WERI-Rb-1 (cell line): ENCODE measurements at regions not wholly inside any gene's neighbourhood (a gene's known extent, or its start where the extent isn't known, plus 50 kb on each side); places are given as distances from the start of the nearest gene placed in this dataset.

Experiments
- DNase-seq: peaks from one replicate; pipeline ENCODE4 v3.0.0-alpha.2; 2020
- H3K27ac ChIP-seq: fragments of 250-450 bp; sonication (Bioruptor Pico); 2 replicates; pipeline ENCODE4 v1.5.1; 2020; ENCODE audit warnings: mild to moderate bottlenecking, moderate library complexity
- H3K27me3 ChIP-seq: fragments of 250-450 bp; sonication (Bioruptor Pico); 2 replicates; pipeline ENCODE4 v1.5.1; 2021; ENCODE audit warnings: mild to moderate bottlenecking, low read depth, moderate library complexity; ENCODE audit not compliant: insufficient read depth, severe bottlenecking
- H3K36me3 ChIP-seq: fragments of 250-450 bp; sonication (Bioruptor Pico); 2 replicates; pipeline ENCODE4 v1.5.1; 2020; ENCODE audit warnings: mild to moderate bottlenecking, moderate library complexity
- H3K4me3 ChIP-seq: 2 replicates; pipeline ENCODE4 v1.5.1; 2011; ENCODE audit warnings: low read depth, mild to moderate bottlenecking, control low read depth, low read length
- H3K9me3 ChIP-seq: fragments of 250-450 bp; sonication (Bioruptor Pico); 2 replicates; pipeline ENCODE4 v1.5.1; 2021; ENCODE audit warnings: mild to moderate bottlenecking, moderate library complexity; ENCODE audit not compliant: severe bottlenecking
- TF ChIP-seq, protein P1 (sequence below): IDR thresholded peaks from 2 replicates; pipeline ENCODE4 v1.5.1; 2011; ENCODE audit warnings: low read depth, mild to moderate bottlenecking, control low read depth, inconsistent platforms, low read length

DNA sequence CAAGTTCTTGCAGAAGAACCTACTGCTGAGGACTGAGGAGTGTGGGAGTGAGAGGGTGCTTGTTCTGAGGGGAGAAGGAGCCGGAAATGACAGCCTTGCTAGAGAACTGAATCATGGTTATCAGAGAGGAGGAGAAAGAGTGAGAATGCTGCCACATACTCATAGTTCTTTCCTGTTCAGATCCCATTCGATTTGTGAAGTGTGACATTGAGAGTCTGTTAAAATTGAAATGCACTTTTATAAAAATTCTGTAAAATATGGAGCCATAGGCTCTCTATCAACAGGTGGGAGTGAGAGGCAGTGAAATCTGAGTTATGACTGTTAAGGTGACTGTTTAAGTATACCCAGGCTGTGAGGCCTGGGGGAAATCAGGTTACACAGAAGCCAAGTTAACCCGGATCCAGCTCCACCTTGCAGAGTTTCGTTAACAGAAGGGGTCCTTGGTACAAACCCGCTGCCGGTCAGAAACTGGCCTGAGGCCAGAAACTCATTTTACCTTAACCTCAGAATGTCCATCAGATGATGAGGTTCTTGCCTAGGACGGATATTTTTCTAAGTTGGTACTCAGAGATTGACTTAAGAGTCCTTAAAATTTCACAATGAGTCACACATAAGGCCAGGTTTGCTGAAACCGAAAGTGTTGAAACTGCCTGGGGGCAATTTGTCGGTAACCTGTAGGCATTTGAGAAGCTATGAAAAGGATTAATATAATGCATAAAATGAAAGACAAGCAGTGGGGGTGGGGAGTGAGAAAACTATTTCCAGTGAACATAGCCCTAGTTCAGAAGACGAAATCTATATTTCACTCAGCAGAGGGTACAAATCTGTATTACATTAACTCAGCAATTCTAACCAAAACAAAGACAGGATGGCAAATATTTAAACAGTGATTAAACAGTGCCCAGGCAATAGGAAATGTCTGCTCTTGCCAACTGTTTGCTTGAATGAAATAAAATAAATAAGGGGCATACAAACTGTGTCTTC lies 350.5 kb downstream of the KCNRG start:
- Histone ChIP-seq H3K4me3 (no peak overlapping the region), H3K27ac (no peak overlapping the region), H3K36me3 (no peaks in the 10 kb centered on the region), H3K27me3 (no peaks in the 10 kb centered on the region), H3K9me3 (no peaks in the 10 kb centered on the region)
- DNase-seq, result no peak
- TF ChIP-seq, protein P1, sequence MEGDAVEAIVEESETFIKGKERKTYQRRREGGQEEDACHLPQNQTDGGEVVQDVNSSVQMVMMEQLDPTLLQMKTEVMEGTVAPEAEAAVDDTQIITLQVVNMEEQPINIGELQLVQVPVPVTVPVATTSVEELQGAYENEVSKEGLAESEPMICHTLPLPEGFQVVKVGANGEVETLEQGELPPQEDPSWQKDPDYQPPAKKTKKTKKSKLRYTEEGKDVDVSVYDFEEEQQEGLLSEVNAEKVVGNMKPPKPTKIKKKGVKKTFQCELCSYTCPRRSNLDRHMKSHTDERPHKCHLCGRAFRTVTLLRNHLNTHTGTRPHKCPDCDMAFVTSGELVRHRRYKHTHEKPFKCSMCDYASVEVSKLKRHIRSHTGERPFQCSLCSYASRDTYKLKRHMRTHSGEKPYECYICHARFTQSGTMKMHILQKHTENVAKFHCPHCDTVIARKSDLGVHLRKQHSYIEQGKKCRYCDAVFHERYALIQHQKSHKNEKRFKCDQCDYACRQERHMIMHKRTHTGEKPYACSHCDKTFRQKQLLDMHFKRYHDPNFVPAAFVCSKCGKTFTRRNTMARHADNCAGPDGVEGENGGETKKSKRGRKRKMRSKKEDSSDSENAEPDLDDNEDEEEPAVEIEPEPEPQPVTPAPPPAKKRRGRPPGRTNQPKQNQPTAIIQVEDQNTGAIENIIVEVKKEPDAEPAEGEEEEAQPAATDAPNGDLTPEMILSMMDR, result no peak

DNA sequence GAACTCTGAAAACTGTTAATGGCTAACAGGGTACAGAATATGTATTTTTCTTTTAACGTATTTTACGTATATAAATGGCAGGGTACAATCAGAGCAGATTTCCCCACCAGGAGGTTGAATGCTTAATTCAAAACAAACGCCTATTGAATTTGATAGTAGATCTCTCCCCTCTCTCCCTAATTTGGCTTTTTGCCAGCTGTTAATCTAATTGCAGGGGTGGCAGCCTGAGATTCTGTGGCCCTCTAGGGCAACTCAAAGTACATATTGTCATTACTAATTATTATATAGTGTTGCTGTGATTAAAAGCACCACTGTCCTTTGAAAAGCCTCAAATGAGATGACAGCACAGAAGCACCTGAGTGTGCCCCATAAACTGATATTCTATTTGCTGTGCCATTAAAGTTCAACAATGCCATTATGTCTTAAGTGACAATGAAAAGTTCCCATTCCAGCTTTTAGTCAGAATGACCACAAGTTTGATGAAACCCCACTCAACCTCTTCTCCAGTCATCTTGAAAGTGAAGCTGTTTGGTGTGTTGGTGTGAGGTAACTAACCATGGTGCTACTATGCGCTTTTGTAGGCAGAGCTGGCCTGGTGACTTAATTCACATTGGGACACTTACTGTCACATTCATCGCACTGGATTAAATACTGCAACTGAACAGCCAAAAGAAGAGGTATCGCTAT lies 351.4 kb downstream of the KCNRG start:
- H3K27me3 ChIP-seq, result no peaks in the 10 kb centered on the region
- no peaks in the 10 kb centered on the region for H3K36me3 ChIP-seq
- TF ChIP-seq, protein P1, result no peak
- no peak for DNase-seq
- H3K9me3 ChIP-seq, result no peaks in the 10 kb centered on the region
- H3K27ac ChIP-seq, result no peak overlapping the region
- H3K4me3 ChIP-seq, result no peak overlapping the region

DNA sequence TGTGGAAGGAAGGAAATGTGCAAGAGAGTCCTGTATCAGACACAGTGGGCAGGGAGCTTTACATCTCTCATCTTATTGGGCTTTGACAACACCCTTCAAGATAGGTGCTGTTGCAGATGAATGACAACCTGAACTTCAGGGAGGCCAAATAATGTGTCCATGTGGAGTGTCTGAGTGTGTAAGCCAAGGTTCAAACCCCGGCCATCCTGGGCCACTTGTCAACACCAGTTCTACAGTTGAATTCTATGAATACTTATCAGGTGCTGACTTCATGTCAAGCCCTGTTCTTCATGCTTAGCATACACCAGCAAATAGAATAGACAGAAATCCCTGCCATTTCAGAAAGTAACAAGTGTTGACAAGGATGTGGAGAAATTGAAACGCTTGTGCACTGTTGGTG lies 354.4 kb downstream of the KCNRG start:
- no peaks in the 10 kb centered on the region for H3K36me3 ChIP-seq
- no peaks in the 10 kb centered on the region for H3K27me3 ChIP-seq
- H3K4me3 ChIP-seq, result no peak overlapping the region
- TF ChIP-seq, protein P1, result no peak
- no peaks in the 10 kb centered on the region for H3K9me3 ChIP-seq
- no peak overlapping the region for H3K27ac ChIP-seq
- DNase-seq, result no peak

DNA sequence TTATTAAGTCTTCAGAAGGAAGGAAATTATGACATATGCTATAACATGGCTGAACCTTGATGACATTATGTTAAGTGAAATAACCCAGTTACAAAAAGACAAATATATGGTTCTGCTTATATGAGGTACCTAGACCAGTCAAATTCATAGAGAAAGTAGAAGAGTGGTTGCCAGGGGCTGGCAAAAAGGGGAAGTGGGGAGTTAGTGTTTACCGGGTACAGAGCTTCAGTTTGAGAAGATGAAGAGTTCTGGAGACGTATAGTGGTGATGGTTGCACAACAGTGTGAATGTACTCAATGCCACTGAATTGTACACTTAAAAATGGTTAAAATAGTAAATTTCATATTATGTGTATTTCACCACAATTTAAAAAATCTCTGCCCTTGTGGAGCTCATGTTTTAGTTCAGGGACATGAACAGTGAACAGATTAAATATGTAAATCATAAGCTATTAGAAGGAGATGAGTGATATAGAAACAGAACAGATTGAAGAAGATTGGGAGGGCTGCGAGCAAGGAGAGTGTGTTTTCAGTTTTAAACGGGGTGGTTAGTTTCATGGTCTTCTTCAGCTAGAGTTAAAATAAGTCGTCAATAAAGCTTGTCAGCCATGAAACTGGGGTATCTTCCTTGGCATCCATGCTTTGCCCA lies 355.2 kb downstream of the KCNRG start:
- no peaks in the 10 kb centered on the region for H3K36me3 ChIP-seq
- DNase-seq, result no peak
- H3K4me3 ChIP-seq, result no peak overlapping the region
- no peaks in the 10 kb centered on the region for H3K9me3 ChIP-seq
- no peak overlapping the region for H3K27ac ChIP-seq
- H3K27me3 ChIP-seq, result no peaks in the 10 kb centered on the region
- TF ChIP-seq, protein P1, result no peak

DNA sequence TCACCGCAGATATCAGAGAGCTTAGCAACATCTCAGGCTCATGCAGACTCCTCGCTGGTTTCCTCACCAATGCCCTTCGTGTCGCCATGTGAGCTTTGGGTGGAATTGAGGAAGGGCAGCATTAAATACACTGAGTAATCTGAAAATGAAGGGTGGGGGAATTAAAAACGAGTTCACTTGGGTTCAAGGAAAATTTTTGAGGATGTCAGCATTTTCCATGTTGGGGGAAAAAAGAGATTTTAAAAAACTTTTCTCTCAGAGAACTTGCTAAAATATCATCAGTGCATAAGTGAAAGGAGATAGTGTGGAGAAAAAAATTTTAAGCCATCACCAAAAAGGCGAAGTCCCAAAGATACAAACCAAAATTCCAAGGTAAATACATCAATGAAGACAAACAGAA lies 359.3 kb downstream of the KCNRG start:
- Histone ChIP-seq H3K4me3 (no peak overlapping the region), H3K9me3 (no peaks in the 10 kb centered on the region), H3K27me3 (no peaks in the 10 kb centered on the region), H3K27ac (no peak overlapping the region), H3K36me3 (no peaks in the 10 kb centered on the region)
- DNase-seq, result no peak
- TF ChIP-seq, protein P1, result no peak
